ENCODE measurements at regions not wholly inside any gene's neighbourhood (a gene's known extent, or its start where the extent isn't known, plus 50 kb on each side); places are given as distances from the start of the nearest gene placed in this dataset.

- TF ChIP-seq CTCF (IDR thresholded peaks at IDR 0.05) (no peak), POLR2AphosphoS5 (IDR thresholded peaks at IDR 0.05) (no peak)
These were observed 186.5 kb upstream of the FANCL start for GRCh38 chr2:58427572-58428095.
